Activated CD8-positive, alpha-beta memory T cell treated with anti-CD3 and anti-CD28 coated beads for 48 hours (primary cell): ENCODE measurements at regions not wholly inside any gene's neighbourhood (a gene's known extent, or its start where the extent isn't known, plus 50 kb on each side); places are given as distances from the start of the nearest gene placed in this dataset.

Experiments used
- DNase-seq, 3 experiments: peaks; one replicate each; pipeline ENCODE4 v3.0.0-alpha.2; 2020; ENCODE audit warnings: low read depth in 2 of 3, low spot score in 2 of 3

DNA sequence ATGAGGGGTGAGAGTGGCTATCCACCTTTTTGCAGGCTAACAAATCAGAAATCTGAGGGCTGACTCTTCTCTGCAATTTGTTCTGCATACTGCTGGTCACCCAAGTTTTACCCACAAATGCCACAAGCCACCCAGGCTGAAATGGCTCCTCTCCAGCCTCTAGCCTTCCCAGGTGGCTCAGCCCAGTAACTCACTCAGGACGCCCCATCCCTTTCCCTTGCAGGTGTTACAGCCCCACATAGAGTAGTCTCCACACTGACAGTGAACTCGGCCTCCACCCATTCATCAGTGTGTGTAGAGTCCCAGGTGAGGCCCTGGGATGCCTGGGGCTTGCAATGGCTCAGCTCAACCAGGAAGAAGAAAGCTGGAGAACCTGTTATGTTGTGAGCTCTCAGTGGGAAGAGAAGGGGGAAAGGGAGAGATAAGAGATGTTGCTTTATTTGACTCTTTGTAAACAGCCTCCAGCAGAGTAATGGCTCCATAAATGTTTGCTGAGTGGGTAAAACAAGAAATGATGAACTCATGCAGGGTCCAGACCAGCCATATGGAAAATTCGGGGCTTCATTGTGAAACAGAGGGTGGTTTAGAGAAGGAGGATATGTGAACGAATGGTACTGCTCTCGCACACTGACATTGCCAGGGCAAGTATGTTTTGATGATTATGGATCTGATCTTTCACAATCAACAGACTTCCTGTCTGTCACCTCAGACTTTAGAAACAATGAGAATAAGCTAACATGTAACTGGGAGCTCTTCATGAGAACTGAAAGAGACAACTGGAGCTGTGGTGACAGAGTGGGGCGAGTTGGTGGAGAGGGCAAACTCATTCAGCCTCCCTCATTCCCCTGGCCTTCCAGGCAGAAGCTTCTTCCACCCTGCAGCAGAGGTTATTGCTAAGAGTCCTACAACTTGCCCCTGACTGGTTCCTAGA lies 74.2 kb upstream of the RFC3 start:
- no peak for DNase-seq

DNA sequence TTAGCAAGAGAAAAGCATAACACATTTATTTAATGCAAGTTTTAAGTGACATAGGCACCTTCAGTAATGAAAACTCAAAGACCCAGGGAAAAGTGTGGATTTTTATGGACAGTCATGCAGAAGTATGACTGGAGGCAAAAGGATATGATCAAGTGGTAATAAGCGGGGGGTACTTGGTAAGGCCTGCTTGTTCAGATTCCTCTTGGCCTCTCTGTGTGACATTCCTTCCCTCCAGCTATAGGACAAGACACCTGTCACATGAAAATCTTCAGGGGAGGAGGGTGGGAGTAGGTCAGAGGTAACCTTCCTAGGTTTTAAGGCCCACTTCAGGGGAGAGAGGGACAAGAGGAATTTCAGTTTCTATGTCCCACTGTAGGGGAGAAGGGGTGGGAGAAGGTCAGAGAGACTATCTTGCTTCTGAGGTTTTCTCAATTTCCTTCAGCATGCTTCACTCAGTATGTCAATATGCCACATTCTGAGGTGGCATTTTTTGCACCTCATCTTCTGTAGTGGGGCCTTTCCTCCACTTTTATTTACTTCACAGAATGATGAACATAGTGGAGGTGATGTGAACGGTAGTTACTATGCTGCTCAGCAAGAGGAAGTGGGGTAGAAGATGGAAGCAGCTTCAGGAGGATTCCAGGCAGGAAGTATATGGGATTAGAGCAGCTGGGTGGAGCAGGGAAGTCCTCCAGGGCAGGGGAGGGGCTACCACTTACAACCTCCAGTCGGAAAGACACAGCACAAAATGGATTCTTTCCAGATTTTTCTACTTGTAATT lies 73.2 kb upstream of the RFC3 start:
- no peak for DNase-seq

DNA sequence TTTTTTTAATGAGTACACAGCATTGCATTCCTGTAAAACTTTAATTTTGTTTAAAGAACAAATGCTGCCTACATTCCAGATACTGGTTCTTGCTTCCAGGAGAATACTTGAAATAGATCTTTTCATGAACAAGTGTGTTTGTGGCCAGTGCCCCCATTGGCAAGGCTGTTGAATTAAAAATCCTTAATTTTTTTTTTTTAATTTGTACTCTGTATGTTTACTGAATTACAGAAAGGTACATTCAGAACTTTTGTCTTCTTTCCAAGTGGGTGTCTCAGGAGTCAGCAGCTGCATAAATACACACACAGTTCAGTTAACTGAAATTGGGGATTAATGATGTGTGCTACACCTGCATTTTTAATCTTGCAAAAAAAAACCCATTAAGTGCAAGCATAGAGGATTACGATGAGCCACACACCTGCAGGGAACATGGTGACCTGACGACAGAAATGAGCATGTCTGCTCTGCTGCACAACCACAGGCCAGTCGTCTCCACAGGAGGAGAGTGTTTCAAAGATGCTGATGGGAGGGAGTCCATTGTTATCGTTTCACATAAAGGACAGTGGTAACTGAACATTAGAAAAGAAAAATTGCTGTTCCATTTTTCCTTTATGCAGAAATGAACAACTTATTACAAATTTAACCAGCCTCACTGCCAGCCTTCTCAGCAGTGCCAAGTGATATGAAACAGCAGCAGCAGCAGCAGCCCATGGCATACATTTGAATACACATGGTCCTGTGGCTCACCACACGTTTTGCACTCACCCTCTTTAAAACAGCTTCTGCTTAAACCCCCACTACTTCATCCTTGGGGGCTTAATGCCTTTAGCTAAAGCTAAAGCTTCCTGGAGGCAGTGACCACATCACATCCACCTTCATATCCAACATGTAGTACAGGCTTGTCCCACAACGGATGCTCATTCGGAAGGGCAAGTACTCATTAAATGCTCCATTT lies 72.3 kb upstream of the RFC3 start:
- no peak for DNase-seq

DNA sequence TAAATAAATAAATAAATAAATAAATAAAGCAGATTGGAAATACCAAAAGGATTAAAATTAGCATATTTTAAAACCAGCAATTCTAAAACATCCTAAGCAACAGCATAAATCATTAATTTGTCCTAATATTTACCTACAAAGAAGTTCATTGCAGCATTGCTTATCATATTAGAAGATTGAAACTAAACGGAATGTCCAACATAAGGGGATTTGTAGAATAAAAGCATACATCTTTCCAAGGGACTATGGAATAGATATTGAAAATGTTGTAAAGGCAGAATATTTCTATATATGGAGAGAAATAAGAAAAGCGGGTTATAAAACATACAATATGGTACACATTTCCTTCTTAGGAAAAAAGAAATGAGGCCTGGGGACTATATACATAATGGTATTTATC lies 71.1 kb upstream of the RFC3 start:
- no peak for DNase-seq

DNA sequence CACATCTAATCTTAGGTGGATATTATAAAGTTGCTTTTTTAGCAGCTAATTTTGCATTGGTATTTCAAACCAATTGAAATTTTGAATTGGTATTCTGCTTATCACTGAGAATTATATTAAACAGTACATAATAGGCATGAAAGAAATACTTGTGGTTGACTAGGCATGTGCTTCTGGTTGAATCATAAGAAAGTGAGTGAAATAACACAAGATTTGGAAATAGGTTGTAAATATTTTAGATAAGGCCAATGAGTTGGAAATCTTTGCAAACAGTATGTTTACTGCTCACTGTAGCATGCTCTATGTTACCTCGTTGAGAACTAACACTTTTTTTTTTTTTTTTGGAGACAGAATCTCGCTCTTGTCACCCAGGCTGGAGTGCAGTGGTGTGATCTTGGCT lies 66.8 kb upstream of the RFC3 start:
- DNase-seq: no peak

DNA sequence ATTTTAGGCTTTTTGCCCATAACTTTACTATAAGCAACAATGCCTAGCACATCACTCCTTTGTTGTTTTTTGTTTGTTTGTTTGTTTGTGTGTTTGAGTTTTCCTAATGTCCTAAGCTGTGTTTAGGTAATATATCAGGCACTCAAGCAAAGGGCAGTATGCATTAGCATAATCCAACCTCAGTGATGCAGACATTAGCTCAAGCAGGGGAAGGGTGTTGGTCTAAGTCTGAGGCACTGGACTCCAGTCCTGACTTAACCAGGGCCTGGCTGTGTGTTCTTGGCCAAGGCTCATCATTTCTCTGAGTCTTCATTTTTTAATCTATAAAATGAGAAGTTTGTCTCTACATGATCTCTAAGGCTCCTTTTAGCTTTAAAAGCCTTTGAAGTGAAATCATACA lies 65.9 kb upstream of the RFC3 start:
- no peak for DNase-seq

DNA sequence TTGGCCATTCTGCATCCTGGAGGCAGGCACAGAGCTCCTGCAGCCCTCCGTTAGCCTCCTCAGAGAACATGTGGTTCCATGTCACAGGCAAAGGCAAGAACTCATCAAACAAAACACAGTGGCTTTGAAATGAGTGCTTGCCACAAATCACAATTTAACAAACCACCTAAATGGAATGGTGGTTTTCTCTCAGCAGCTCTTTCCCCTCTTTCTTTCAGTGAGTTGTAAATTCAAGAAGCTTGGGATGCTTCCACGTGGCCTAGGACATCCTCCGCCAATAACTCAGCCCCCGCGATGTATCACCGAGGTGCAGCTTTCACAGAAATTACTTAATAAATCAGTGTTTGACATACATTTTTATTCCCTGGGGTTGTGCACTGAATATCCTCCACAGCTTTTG lies 65.4 kb upstream of the RFC3 start:
- no peak for DNase-seq

DNA sequence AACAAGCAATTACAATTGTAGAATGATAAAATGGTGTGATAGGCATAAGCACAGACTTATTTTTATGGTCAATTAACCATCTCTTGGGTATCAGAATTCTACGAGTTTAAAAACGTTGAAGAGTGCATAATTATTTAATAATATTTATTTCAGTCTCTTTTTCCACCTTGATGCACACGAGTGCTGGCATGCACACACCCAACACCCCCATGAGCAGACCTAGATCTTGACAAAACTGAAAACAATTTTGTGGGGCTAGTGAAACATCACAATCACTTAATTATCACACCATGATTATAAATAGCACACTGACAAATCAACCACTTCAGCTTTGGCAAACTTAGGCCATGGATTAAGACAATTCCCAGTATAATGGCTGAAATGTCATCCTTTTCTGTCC lies 61.0 kb upstream of the RFC3 start:
- DNase-seq: no peak

DNA sequence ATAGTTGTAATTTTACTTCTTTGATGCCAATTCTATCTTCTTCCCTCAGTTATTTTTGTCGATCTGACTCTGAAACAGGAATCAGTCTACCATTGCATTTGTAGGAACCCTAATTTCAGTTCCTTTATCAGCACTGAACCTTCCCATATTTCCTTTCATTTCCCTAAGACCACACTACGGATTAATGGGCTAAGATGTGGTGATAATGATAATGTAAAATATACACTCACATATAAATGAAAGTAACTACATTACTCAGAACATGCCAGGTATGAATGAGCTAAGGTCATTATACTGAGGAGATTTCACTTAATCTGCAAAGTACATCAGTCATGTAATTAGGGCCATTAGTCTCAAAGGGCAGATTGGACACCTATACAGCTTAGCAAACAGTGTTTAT lies 60.2 kb upstream of the RFC3 start:
- DNase-seq: no peak

DNA sequence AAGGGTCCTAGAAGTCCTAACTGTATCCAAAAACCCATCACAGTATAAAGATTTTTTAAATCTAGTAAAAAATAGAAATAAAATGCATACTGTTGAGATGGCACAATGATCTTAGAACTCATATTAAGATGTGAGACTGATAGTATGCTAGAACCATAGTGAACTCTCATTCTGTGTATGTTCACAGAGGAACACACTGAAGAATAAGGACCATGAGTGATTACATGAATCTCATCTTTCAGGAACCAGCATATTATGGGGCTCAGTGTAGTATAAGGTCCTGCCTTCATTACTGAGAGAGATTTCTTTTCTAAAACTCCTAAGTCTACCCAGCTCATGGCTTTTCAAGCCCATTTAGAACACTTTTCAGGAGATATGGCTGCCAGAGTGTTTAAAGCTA lies 59.8 kb upstream of the RFC3 start:
- no peak for DNase-seq

DNA sequence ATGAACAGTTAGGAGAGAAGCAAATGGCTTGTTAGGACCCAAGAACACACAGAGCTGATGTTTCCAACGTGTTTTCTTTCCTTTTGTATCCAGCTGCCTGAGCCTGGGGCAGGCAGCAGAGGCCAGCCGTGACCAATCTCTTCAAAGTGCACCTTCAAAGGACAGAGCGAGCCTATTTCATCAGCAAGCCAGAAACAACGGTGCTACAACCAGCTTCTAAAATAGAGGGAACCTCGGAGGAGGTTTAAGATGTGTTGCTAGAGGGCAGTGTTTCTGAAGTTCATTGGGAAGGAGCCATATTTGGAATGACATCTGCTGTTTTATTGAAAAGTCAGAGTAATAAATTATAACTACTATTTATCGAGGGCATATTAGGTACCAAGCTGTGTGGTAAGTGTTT lies 56.2 kb upstream of the RFC3 start:
- DNase-seq: no peak

DNA sequence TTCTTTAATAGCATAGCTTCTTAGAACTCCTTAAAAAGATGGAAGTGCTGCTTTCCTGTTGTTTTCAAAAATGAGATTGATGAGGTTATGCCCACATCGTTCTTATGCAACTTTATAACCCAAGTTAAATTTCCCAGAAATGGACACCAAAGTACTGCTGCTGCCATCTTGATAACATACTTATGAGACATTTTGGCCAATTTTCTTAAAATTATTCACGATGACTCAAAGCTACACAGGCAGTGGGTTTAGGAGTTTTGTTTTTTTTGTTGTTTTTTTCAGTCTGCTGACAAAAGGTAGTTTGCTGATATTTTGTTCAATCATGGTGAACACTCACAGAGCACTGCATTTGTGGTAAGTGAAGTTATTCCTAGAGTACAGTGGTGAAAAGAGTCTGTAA lies 54.9 kb upstream of the RFC3 start:
- no peak for DNase-seq

DNA sequence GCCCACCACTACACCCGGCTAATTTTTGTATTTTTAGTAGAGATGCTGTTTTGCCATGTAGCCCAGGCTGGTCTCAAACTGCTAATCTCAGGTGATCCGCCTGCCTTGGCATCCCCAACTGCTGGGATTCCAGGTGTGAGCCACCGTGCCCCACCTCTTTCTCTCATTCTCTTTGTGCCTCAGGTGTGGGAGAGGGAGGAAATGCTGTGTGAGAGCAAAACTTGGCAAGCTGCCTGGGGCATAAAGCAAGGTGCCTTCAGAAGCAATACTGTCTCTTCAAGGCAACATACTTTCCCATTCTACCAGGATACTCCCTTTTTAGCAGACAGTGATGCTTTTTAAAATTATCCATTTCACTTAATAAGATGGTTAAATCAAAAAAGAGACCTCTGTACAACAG lies 53.2 kb upstream of the RFC3 start:
- DNase-seq: no peak

DNA sequence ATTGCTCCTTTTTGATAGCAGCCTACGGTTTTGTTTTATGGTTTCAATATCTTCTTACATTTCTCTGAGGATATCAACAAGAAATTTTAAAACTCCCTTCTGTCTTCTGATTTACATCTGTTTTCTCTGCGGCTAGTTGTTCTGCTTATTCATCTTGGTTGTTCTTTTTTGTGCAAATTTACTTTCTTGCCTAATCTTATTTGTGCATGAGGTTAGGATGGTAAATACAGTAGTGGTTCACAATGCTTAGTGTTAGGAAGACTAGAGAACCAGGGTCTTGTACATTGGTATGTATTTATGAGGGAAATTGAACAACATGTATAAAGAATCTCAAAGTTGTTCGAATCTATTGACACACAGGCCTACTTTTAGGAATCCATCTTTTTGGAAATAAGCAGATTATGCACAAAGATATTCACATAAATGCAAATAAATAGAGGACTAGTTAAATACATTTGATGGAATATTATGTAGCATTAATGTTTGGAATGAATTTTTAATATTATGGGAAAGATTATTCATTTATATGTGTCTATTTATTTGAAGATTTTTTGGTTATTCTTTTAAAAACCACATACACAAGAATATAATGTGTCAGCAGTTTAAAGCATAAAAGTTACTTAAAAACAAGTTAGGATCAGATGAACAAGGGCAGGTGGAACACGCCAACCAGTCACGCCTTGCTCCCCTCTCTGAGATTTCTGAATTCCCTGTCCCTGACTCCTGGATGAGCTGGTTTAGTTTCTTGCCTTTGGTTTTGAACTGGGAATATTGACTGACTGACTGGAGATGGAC lies 51.4 kb upstream of the RFC3 start:
- DNase-seq: no peak

DNA sequence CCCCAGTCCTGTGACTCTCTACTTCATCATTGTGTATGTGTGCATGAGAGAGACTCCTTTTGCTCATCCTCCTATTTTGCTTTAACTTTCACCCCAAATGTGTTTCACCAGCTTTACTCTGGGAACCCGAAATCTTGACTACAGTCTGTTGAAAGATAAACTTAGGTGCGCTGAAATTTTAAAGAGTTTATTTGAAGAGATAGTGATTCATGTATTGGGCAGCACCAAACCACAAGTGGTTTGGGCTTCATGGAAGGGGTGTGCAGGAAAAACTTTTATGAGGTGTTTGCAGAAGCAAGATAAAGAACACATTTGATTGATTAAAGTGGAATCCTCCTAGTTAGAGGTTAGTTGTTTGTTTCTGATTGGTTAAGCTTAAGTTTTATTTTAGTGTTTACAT lies 50.8 kb upstream of the RFC3 start:
- DNase-seq: no peak
